ENCODE measurements at regions not wholly inside any gene's neighbourhood (a gene's known extent, or its start where the extent isn't known, plus 50 kb on each side); places are given as distances from the start of the nearest gene placed in this dataset.
A peak's percentile ranks its signal among the peaks of the same experiment; 100 is the strongest.

- no peaks in the 10 kb centered on the region for H3K36me3 ChIP-seq
- no peak overlapping the region for H3K4me3 ChIP-seq
- DNase-seq = peak; percentile 66
- no peaks in the 10 kb centered on the region for H3K9me3 ChIP-seq
- no peaks in the 10 kb centered on the region for H3K27me3 ChIP-seq
Observed at GRCh38 chr9:89746385-89747116, 141.7 kb downstream of the GADD45G start.

GRCh38 chr9:89747596-89747995 lies 142.8 kb downstream of the GADD45G start:
- no peak for DNase-seq
- no peak overlapping the region for H3K4me3 ChIP-seq

GRCh38 chr9:89748021-89748670 lies 143.3 kb downstream of the GADD45G start:
- H3K9me3 ChIP-seq = no peaks in the 10 kb centered on the region
- H3K27me3 ChIP-seq = no peaks in the 10 kb centered on the region
- no peak for DNase-seq
- no peaks in the 10 kb centered on the region for H3K36me3 ChIP-seq
- no peak overlapping the region for H3K4me3 ChIP-seq

More at GRCh38 chr9:89747596-89747995, 142.8 kb downstream of the GADD45G start:
- H3K9me3 ChIP-seq = no peaks in the 10 kb centered on the region
- H3K27me3 ChIP-seq = no peaks in the 10 kb centered on the region
- no peaks in the 10 kb centered on the region for H3K36me3 ChIP-seq

- no peak overlapping the region for H3K4me3 ChIP-seq
- DNase-seq = no peak
- H3K27me3 ChIP-seq = no peaks in the 10 kb centered on the region
- H3K9me3 ChIP-seq = no peaks in the 10 kb centered on the region
- H3K36me3 ChIP-seq = no peaks in the 10 kb centered on the region
Observed at GRCh38 chr9:89748831-89749499, 144.2 kb downstream of the GADD45G start.

- H3K9me3 ChIP-seq = no peaks in the 10 kb centered on the region
- no peak for DNase-seq
Observed at GRCh38 chr9:89749500-89750116, 144.8 kb downstream of the GADD45G start.

GRCh38 chr9:89750117-89750791 lies 145.4 kb downstream of the GADD45G start:
- Histone ChIP-seq H3K36me3 (no peaks in the 10 kb centered on the region), H3K27me3 (no peaks in the 10 kb centered on the region), H3K9me3 (no peaks in the 10 kb centered on the region), H3K4me3 (no peak overlapping the region)
- peak; percentile 36 for DNase-seq

More at GRCh38 chr9:89749500-89750116, 144.8 kb downstream of the GADD45G start:
- no peak overlapping the region for H3K4me3 ChIP-seq
- H3K36me3 ChIP-seq = no peaks in the 10 kb centered on the region
- H3K27me3 ChIP-seq = no peaks in the 10 kb centered on the region

- DNase-seq = no peak
- Histone ChIP-seq H3K9me3 (no peaks in the 10 kb centered on the region), H3K36me3 (no peaks in the 10 kb centered on the region), H3K27me3 (no peaks in the 10 kb centered on the region), H3K4me3 (no peak overlapping the region)
Observed at GRCh38 chr9:89751079-89751825, 146.4 kb downstream of the GADD45G start.

- Histone ChIP-seq H3K4me3 (no peak overlapping the region), H3K9me3 (no peaks in the 10 kb centered on the region), H3K36me3 (no peaks in the 10 kb centered on the region)
Observed at GRCh38 chr9:89752154-89752553, 147.3 kb downstream of the GADD45G start.

GRCh38 chr9:89753472-89754055 lies 148.8 kb downstream of the GADD45G start:
- no peaks in the 10 kb centered on the region for H3K36me3 ChIP-seq
- H3K27me3 ChIP-seq = no peaks in the 10 kb centered on the region
- no peak for DNase-seq
- H3K4me3 ChIP-seq = no peak overlapping the region
- no peaks in the 10 kb centered on the region for H3K9me3 ChIP-seq

More at GRCh38 chr9:89752154-89752553, 147.3 kb downstream of the GADD45G start:
- no peaks in the 10 kb centered on the region for H3K27me3 ChIP-seq
- no peak for DNase-seq

GRCh38 chr9:89754193-89754592 lies 149.4 kb downstream of the GADD45G start:
- Histone ChIP-seq H3K36me3 (no peaks in the 10 kb centered on the region), H3K27me3 (no peaks in the 10 kb centered on the region), H3K4me3 (no peak overlapping the region), H3K9me3 (no peaks in the 10 kb centered on the region)
- DNase-seq = no peak

GRCh38 chr9:89755821-89756220 lies 151.0 kb downstream of the GADD45G start:
- Histone ChIP-seq H3K36me3 (no peaks in the 10 kb centered on the region), H3K27me3 (no peaks in the 10 kb centered on the region), H3K4me3 (no peak overlapping the region), H3K9me3 (no peaks in the 10 kb centered on the region)
- DNase-seq = no peak

- no peak overlapping the region for H3K4me3 ChIP-seq
- H3K36me3 ChIP-seq = no peaks in the 10 kb centered on the region
- no peaks in the 10 kb centered on the region for H3K9me3 ChIP-seq
- no peaks in the 10 kb centered on the region for H3K27me3 ChIP-seq
- DNase-seq = no peak
Observed at GRCh38 chr9:89756891-89757537, 152.2 kb downstream of the GADD45G start.

GRCh38 chr9:89757776-89758528 lies 153.1 kb downstream of the GADD45G start:
- no peaks in the 10 kb centered on the region for H3K9me3 ChIP-seq
- no peak overlapping the region for H3K4me3 ChIP-seq
- H3K36me3 ChIP-seq = no peaks in the 10 kb centered on the region
- no peak for DNase-seq
- H3K27me3 ChIP-seq = no peaks in the 10 kb centered on the region

- Histone ChIP-seq H3K36me3 (no peaks in the 10 kb centered on the region), H3K9me3 (no peaks in the 10 kb centered on the region), H3K4me3 (no peak overlapping the region), H3K27me3 (no peaks in the 10 kb centered on the region)
- no peak for DNase-seq
Observed at GRCh38 chr9:89759572-89759971, 154.8 kb downstream of the GADD45G start.

- Histone ChIP-seq H3K36me3 (no peaks in the 10 kb centered on the region), H3K27me3 (no peaks in the 10 kb centered on the region), H3K9me3 (no peaks in the 10 kb centered on the region), H3K4me3 (no peak overlapping the region)
- DNase-seq = no peak
Observed at GRCh38 chr9:89760123-89760522, 155.3 kb downstream of the GADD45G start.
